ENCODE measurements at regions not wholly inside any gene's neighbourhood (a gene's known extent, or its start where the extent isn't known, plus 50 kb on each side); places are given as distances from the start of the nearest gene placed in this dataset.

- no peak overlapping the region for H3K4me2 ChIP-seq (ENCODE audit: low read length)
- H4K91ac ChIP-seq (ENCODE audit: low read depth, low read length) = no peak overlapping the region
- no peaks in the 10 kb centered on the region for H3K27me3 ChIP-seq (ENCODE audit: insufficient read depth, low read length)
- H3K14ac ChIP-seq (ENCODE audit: low read length) = no peak overlapping the region
- no peak overlapping the region for H4K12ac ChIP-seq (ENCODE audit: low read depth, low read length)
- peaks cover 0 to 2% of the 10 kb centered on the region in 2 experiments for H3K4me1 ChIP-seq (ENCODE audit: control insufficient read depth in 1 of 2, insufficient read depth in 2 of 2, low read length in 2 of 2)
- no peak overlapping the region for H2BK120ac ChIP-seq (ENCODE audit: insufficient read depth, low read length, poor library complexity)
- H3K4me3 ChIP-seq (ENCODE audit: low read depth, low read length) = no peak overlapping the region
- no peaks in the 10 kb centered on the region for H3K9me3 ChIP-seq (ENCODE audit: insufficient read depth, low read depth, low read length)
- no peaks in the 10 kb centered on the region for H3K79me1 ChIP-seq (ENCODE audit: low read length)
- no peak overlapping the region for H3K23ac ChIP-seq (ENCODE audit: low read length)
- H2BK5ac ChIP-seq (ENCODE audit: low read depth, low read length, poor library complexity) = no peak overlapping the region
- no peak overlapping the region for H2BK12ac ChIP-seq (ENCODE audit: low read length)
- no peak overlapping the region for H3K27ac ChIP-seq (ENCODE audit: low read depth, low read length)
- H2AK5ac ChIP-seq (ENCODE audit: low read length) = no peak overlapping the region
- H4K8ac ChIP-seq (ENCODE audit: low read depth, low read length) = no peak overlapping the region
- no CpG with 5 or more reads among the region's 5 CpGs for WGBS (ENCODE audit: extremely low coverage, insufficient coverage, insufficient read length)
- H3K18ac ChIP-seq (ENCODE audit: low read length) = no peak overlapping the region
- no peaks in the 10 kb centered on the region for H3K36me3 ChIP-seq (ENCODE audit: control insufficient read depth in 1 of 2, insufficient read depth in 2 of 2, low read length in 2 of 2)
- H3K9ac ChIP-seq (ENCODE audit: low read length) = no peak overlapping the region
- H2AFZ ChIP-seq (ENCODE audit: insufficient read depth, low read length, poor library complexity) = no peak overlapping the region
- no peaks in the 10 kb centered on the region for H3K79me2 ChIP-seq (ENCODE audit: control insufficient read depth, insufficient read depth, low read length, poor library complexity)
- peak; percentile 3 to 25 for DNase-seq
- H3K4ac ChIP-seq (ENCODE audit: low read depth, low read length) = no peak overlapping the region
Observed at GRCh38 chr18:53991805-53992204, 232.7 kb downstream of the MBD2 start.

- no peak overlapping the region for H2AK5ac ChIP-seq (ENCODE audit: low read length)
- no peak overlapping the region for H2AFZ ChIP-seq (ENCODE audit: insufficient read depth, low read length, poor library complexity)
- H3K79me1 ChIP-seq (ENCODE audit: low read length) = no peaks in the 10 kb centered on the region
- H3K4ac ChIP-seq (ENCODE audit: low read depth, low read length) = no peak overlapping the region
- H3K4me3 ChIP-seq (ENCODE audit: low read depth, low read length) = no peak overlapping the region
- H4K8ac ChIP-seq (ENCODE audit: low read depth, low read length) = no peak overlapping the region
- no peak overlapping the region for H4K91ac ChIP-seq (ENCODE audit: low read depth, low read length)
- no peak overlapping the region for H2BK120ac ChIP-seq (ENCODE audit: insufficient read depth, low read length, poor library complexity)
- no peak overlapping the region for H3K4me2 ChIP-seq (ENCODE audit: low read length)
- WGBS (ENCODE audit: extremely low coverage, insufficient coverage, insufficient read length) = no CpG with 5 or more reads among the region's 3 CpGs
- no peaks in the 10 kb centered on the region for H3K79me2 ChIP-seq (ENCODE audit: control insufficient read depth, insufficient read depth, low read length, poor library complexity)
- no peaks in the 10 kb centered on the region for H3K9me3 ChIP-seq (ENCODE audit: insufficient read depth, low read depth, low read length)
- H2BK12ac ChIP-seq (ENCODE audit: low read length) = no peak overlapping the region
- no peak overlapping the region for H3K23ac ChIP-seq (ENCODE audit: low read length)
- H3K9ac ChIP-seq (ENCODE audit: low read length) = no peak overlapping the region
- no peak overlapping the region for H3K27ac ChIP-seq (ENCODE audit: low read depth, low read length)
- DNase-seq = peak; percentile 80 to 99
- no peaks in the 10 kb centered on the region for H3K27me3 ChIP-seq (ENCODE audit: insufficient read depth, low read length)
- H3K18ac ChIP-seq (ENCODE audit: low read length) = no peak overlapping the region
- no peak overlapping the region for H2BK5ac ChIP-seq (ENCODE audit: low read depth, low read length, poor library complexity)
- no peaks in the 10 kb centered on the region for H3K36me3 ChIP-seq (ENCODE audit: control insufficient read depth in 1 of 2, insufficient read depth in 2 of 2, low read length in 2 of 2)
- H3K14ac ChIP-seq (ENCODE audit: low read length) = no peak overlapping the region
- no peak overlapping the region for H4K12ac ChIP-seq (ENCODE audit: low read depth, low read length)
- peaks cover 0 to 2% of the 10 kb centered on the region in 2 experiments for H3K4me1 ChIP-seq (ENCODE audit: control insufficient read depth in 1 of 2, insufficient read depth in 2 of 2, low read length in 2 of 2)
Observed at GRCh38 chr18:53991202-53991601, 233.3 kb downstream of the MBD2 start.

DNA sequence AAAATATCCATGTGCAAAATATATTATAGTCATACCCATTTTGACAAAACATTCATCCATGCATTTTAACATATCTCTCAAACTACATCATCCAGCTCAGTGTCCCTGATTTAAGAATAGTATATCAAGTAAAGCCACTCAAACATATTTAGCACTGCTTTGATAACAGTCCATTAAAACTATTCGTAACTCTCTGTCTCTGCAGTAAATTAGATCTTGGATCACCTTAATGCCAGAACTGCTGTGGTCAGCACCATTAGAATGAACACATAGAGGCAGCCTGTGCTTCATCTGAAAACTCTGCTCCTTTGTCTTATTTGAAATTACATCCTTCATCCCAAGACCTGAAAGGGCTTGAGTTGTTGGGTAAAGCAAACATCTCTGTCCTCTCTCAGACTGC, 234.0 kb downstream of the MBD2 start:
- no peaks in the 10 kb centered on the region for H3K79me2 ChIP-seq (ENCODE audit: control insufficient read depth, insufficient read depth, low read length, poor library complexity)
- DNase-seq = no peak
- no peaks in the 10 kb centered on the region for H3K9me3 ChIP-seq (ENCODE audit: insufficient read depth, low read depth, low read length)
- no peak overlapping the region for H4K12ac ChIP-seq (ENCODE audit: low read depth, low read length)
- no peak overlapping the region for H3K4ac ChIP-seq (ENCODE audit: low read depth, low read length)
- no peak overlapping the region for H2BK5ac ChIP-seq (ENCODE audit: low read depth, low read length, poor library complexity)
- no peak overlapping the region for H3K4me2 ChIP-seq (ENCODE audit: low read length)
- no peak overlapping the region for H2AFZ ChIP-seq (ENCODE audit: insufficient read depth, low read length, poor library complexity)
- H2BK12ac ChIP-seq (ENCODE audit: low read length) = peak overlapping the region; percentile 22
- WGBS (ENCODE audit: extremely low coverage, insufficient coverage, insufficient read length) = no CpG with 5 or more reads among the region's 1 CpG
- no peak overlapping the region for H4K91ac ChIP-seq (ENCODE audit: low read depth, low read length)
- no peak overlapping the region for H3K14ac ChIP-seq (ENCODE audit: low read length)
- H3K18ac ChIP-seq (ENCODE audit: low read length) = no peak overlapping the region
- no peak overlapping the region for H2BK120ac ChIP-seq (ENCODE audit: insufficient read depth, low read length, poor library complexity)
- no peak overlapping the region for H3K27ac ChIP-seq (ENCODE audit: low read depth, low read length)
- H3K9ac ChIP-seq (ENCODE audit: low read length) = no peak overlapping the region
- no peak overlapping the region for H3K4me3 ChIP-seq (ENCODE audit: low read depth, low read length)
- no peaks in the 10 kb centered on the region for H3K79me1 ChIP-seq (ENCODE audit: low read length)
- H3K23ac ChIP-seq (ENCODE audit: low read length) = no peak overlapping the region
- H3K27me3 ChIP-seq (ENCODE audit: insufficient read depth, low read length) = no peaks in the 10 kb centered on the region
- no peak overlapping the region for H4K8ac ChIP-seq (ENCODE audit: low read depth, low read length)
- no peaks in the 10 kb centered on the region for H3K36me3 ChIP-seq (ENCODE audit: control insufficient read depth in 1 of 2, insufficient read depth in 2 of 2, low read length in 2 of 2)
- H2AK5ac ChIP-seq (ENCODE audit: low read length) = no peak overlapping the region
- H3K4me1 ChIP-seq (ENCODE audit: control insufficient read depth in 1 of 2, insufficient read depth in 2 of 2, low read length in 2 of 2) = peaks cover 0 to 2% of the 10 kb centered on the region in 2 experiments

- no peak overlapping the region for H3K4me2 ChIP-seq (ENCODE audit: low read length)
- no peaks in the 10 kb centered on the region for H3K36me3 ChIP-seq (ENCODE audit: control insufficient read depth in 1 of 2, insufficient read depth in 2 of 2, low read length in 2 of 2)
- H3K18ac ChIP-seq (ENCODE audit: low read length) = no peak overlapping the region
- no peak overlapping the region for H2AK5ac ChIP-seq (ENCODE audit: low read length)
- H3K4me1 ChIP-seq (ENCODE audit: control insufficient read depth in 1 of 2, insufficient read depth in 2 of 2, low read length in 2 of 2) = no peaks in the 10 kb centered on the region
- no peak overlapping the region for H3K9ac ChIP-seq (ENCODE audit: low read length)
- no peak overlapping the region for H3K27ac ChIP-seq (ENCODE audit: low read depth, low read length)
- H3K9me3 ChIP-seq (ENCODE audit: insufficient read depth, low read depth, low read length) = peaks cover 6% of the 10 kb centered on the region
- no peak overlapping the region for H2BK5ac ChIP-seq (ENCODE audit: low read depth, low read length, poor library complexity)
- DNase-seq = peak in 1 of 2 donors; percentile 9
- H2BK120ac ChIP-seq (ENCODE audit: insufficient read depth, low read length, poor library complexity) = no peak overlapping the region
- no peak overlapping the region for H3K23ac ChIP-seq (ENCODE audit: low read length)
- H3K14ac ChIP-seq (ENCODE audit: low read length) = no peak overlapping the region
- no peaks in the 10 kb centered on the region for H3K79me2 ChIP-seq (ENCODE audit: control insufficient read depth, insufficient read depth, low read length, poor library complexity)
- H3K4ac ChIP-seq (ENCODE audit: low read depth, low read length) = no peak overlapping the region
- H2BK12ac ChIP-seq (ENCODE audit: low read length) = no peak overlapping the region
- no peak overlapping the region for H2AFZ ChIP-seq (ENCODE audit: insufficient read depth, low read length, poor library complexity)
- H4K91ac ChIP-seq (ENCODE audit: low read depth, low read length) = no peak overlapping the region
- H3K79me1 ChIP-seq (ENCODE audit: low read length) = no peaks in the 10 kb centered on the region
- H3K4me3 ChIP-seq (ENCODE audit: low read depth, low read length) = no peak overlapping the region
- no peak overlapping the region for H4K12ac ChIP-seq (ENCODE audit: low read depth, low read length)
- no peaks in the 10 kb centered on the region for H3K27me3 ChIP-seq (ENCODE audit: insufficient read depth, low read length)
- no peak overlapping the region for H4K8ac ChIP-seq (ENCODE audit: low read depth, low read length)
- no CpG with 5 or more reads among the region's 3 CpGs for WGBS (ENCODE audit: extremely low coverage, insufficient coverage, insufficient read length)
Observed at GRCh38 chr18:53984021-53984420, 240.4 kb downstream of the MBD2 start.
